BJ (cell line): ENCODE measurements at regions not wholly inside any gene's neighbourhood (a gene's known extent, or its start where the extent isn't known, plus 50 kb on each side); places are given as distances from the start of the nearest gene placed in this dataset.
"Not testable (repeated sequence)": the region's sequence is repeated elsewhere in the genome, so short reads cannot be mapped to it uniquely, and the experiment has no call there.

Experiments
- CTCF ChIA-PET: fragments of 350-600 bp; formaldehyde crosslinking; extraction: SDS; loops from one replicate; lab custom pipeline; 2021; ENCODE audit warnings: antibody characterized with exemption, inconsistent platforms; lab: Yijun Ruan, JAX
- POLR2A ChIA-PET: fragments of 300-600 bp; sonication (Branson Sonifier 250); formaldehyde crosslinking; extraction: SDS; loops from one replicate; lab custom pipeline; 2021; ENCODE audit warnings: antibody characterized with exemption; lab: Charles Lee
- DNase-seq: peaks from one replicate; pipeline ENCODE4 v3.0.0-alpha.2; 2011; ENCODE audit warnings: low read depth
- H3K27me3 ChIP-seq: 2 replicates; pipeline ENCODE4 v1.6.0; 2011; ENCODE audit warnings: low read length; ENCODE audit not compliant: control insufficient read depth, insufficient read depth
- H3K36me3 ChIP-seq: 2 replicates; pipeline ENCODE4 v1.5.1; 2011; ENCODE audit warnings: low read length; ENCODE audit not compliant: control insufficient read depth, insufficient read depth
- H3K4me3 ChIP-seq: 2 replicates; pipeline ENCODE4 v1.5.1; 2011; ENCODE audit warnings: low read depth, mild to moderate bottlenecking, control low read depth, low read length
- TF ChIP-seq, protein P1 (sequence below): IDR thresholded peaks from 2 replicates; pipeline ENCODE4 v1.5.1; 2011; ENCODE audit warnings: low read depth, mild to moderate bottlenecking, control low read depth, inconsistent platforms, low read length, moderate library complexity; ENCODE audit not compliant: insufficient read depth

- CTCF ChIA-PET = no interaction called here
- DNase-seq = no peak
Measured at GRCh38 chr15:21267226-21267625, 173.1 kb downstream of the POTEB3 start.

DNA sequence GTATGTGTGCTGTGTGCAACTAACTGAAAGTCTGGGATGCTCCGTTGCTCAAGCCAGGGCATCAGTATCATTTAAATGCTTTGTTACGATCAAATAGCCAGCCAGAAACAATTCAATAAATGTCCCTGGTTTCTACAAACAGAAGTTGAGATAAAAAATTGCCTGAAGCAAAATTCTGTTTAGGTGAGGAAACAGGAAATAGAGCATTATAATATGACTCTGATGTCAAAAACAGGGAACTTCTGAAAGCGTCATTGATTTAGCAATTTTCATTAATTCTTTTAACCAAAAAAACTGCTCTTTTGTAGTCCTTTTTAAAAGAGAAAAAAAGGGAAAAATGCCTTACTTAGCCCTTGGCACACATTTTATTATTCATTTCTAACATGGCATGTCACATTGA, 174.7 kb downstream of the POTEB3 start:
- DNase-seq, H3K4me3 ChIP-seq, H3K36me3 ChIP-seq, POLR2A ChIA-PET, CTCF ChIA-PET, H3K27me3 ChIP-seq: not testable (repeated sequence)

More at GRCh38 chr15:21267226-21267625, 173.1 kb downstream of the POTEB3 start:
- TF ChIP-seq, protein P1, sequence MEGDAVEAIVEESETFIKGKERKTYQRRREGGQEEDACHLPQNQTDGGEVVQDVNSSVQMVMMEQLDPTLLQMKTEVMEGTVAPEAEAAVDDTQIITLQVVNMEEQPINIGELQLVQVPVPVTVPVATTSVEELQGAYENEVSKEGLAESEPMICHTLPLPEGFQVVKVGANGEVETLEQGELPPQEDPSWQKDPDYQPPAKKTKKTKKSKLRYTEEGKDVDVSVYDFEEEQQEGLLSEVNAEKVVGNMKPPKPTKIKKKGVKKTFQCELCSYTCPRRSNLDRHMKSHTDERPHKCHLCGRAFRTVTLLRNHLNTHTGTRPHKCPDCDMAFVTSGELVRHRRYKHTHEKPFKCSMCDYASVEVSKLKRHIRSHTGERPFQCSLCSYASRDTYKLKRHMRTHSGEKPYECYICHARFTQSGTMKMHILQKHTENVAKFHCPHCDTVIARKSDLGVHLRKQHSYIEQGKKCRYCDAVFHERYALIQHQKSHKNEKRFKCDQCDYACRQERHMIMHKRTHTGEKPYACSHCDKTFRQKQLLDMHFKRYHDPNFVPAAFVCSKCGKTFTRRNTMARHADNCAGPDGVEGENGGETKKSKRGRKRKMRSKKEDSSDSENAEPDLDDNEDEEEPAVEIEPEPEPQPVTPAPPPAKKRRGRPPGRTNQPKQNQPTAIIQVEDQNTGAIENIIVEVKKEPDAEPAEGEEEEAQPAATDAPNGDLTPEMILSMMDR = no peak
- H3K36me3 ChIP-seq = no peaks in the 10 kb centered on the region
- POLR2A ChIA-PET = no interaction called here
- H3K4me3 ChIP-seq = no peak overlapping the region
- H3K27me3 ChIP-seq = no peaks in the 10 kb centered on the region

GRCh38 chr15:21262851-21263425, 177.4 kb downstream of the POTEB3 start:
- CTCF ChIA-PET = no interaction called here
- TF ChIP-seq, protein P1 = no peak
- H3K36me3 ChIP-seq = no peaks in the 10 kb centered on the region
- H3K4me3 ChIP-seq = no peak overlapping the region
- no peaks in the 10 kb centered on the region for H3K27me3 ChIP-seq
- no peak for DNase-seq
- POLR2A ChIA-PET = no interaction called here

GRCh38 chr15:21261965-21262850, 178.1 kb downstream of the POTEB3 start:
- no peak overlapping the region for H3K4me3 ChIP-seq
- TF ChIP-seq, protein P1 = no peak
- POLR2A ChIA-PET = no interaction called here
- H3K27me3 ChIP-seq = no peaks in the 10 kb centered on the region
- DNase-seq = no peak
- CTCF ChIA-PET = no interaction called here
- no peaks in the 10 kb centered on the region for H3K36me3 ChIP-seq

DNA sequence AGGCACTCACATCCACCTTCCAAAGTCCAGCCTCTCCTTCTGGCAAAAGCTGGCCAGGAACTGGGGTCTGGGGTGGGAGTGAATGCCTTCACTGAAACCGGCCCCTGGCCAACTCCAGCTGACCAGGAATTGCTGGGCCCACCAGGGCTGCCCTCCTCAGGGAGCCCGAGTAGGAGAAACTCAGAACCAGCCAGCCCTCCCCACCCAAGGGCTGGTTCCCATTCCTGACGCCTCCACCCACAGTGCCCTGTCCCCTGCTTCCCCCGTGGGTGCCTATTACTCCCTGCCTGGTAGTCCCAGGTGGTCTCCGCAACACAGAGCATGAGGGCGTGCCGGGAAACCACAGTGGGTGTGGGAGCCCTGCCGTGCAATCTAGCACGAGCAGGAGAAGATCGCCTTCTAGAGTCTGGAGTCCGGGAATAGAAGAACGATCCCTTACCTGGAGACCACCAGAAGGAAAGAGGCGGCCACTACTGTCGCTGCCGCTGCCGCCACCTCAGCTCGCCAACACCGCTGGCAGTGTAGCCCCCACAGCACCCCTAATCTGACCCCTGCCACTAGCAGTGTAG, 178.8 kb downstream of the POTEB3 start:
- no peak for DNase-seq
- POLR2A ChIA-PET = no interaction called here

More for the DNA sequence above, 178.8 kb downstream of the POTEB3 start:
- Histone ChIP-seq H3K36me3 (no peaks in the 10 kb centered on the region), H3K4me3 (no peak overlapping the region), H3K27me3 (no peaks in the 10 kb centered on the region)
- CTCF ChIA-PET = no interaction called here
- TF ChIP-seq, protein P1 = no peak
